ENCODE measurements at regions not wholly inside any gene's neighbourhood (a gene's known extent, or its start where the extent isn't known, plus 50 kb on each side); places are given as distances from the start of the nearest gene placed in this dataset.

- TF ChIP-seq POLR2AphosphoS5 (IDR thresholded peaks at IDR 0.05; ENCODE audit: low read depth, low read length) (no peak), TAF1 (IDR thresholded peaks at IDR 0.05; ENCODE audit: borderline replicate concordance, insufficient read depth, low read length) (no peak), SIN3A (IDR thresholded peaks at IDR 0.05; ENCODE audit: borderline replicate concordance, insufficient read depth, low read length) (no peak), REST (IDR thresholded peaks at IDR 0.05; ENCODE audit: insufficient read depth in 1 of 2, low read depth in 2 of 2, low read length in 2 of 2) (no peak), FOXP2 (optimal IDR thresholded peaks at IDR 0.05; ENCODE audit: borderline replicate concordance, extremely low read depth, extremely low read length, insufficient read depth) (no peak)
Observed at GRCh38 chr14:65238456-65238855, 136.1 kb upstream of the MAX start.

- TF ChIP-seq SIN3A (IDR thresholded peaks at IDR 0.05; ENCODE audit: borderline replicate concordance, insufficient read depth, low read length): no peak
- no peak for TF ChIP-seq FOXP2 (optimal IDR thresholded peaks at IDR 0.05; ENCODE audit: borderline replicate concordance, extremely low read depth, extremely low read length, insufficient read depth)
- TF ChIP-seq TAF1 (IDR thresholded peaks at IDR 0.05; ENCODE audit: borderline replicate concordance, insufficient read depth, low read length): no peak
- TF ChIP-seq POLR2AphosphoS5 (IDR thresholded peaks at IDR 0.05; ENCODE audit: low read depth, low read length): no peak
Observed at GRCh38 chr14:65239143-65239937, 137.0 kb upstream of the MAX start.

- TF ChIP-seq SIN3A (IDR thresholded peaks at IDR 0.05; ENCODE audit: borderline replicate concordance, insufficient read depth, low read length) (no peak), TAF1 (IDR thresholded peaks at IDR 0.05; ENCODE audit: borderline replicate concordance, insufficient read depth, low read length) (no peak), REST (IDR thresholded peaks at IDR 0.05; ENCODE audit: insufficient read depth in 1 of 2, low read depth in 2 of 2, low read length in 2 of 2) (no peak), FOXP2 (optimal IDR thresholded peaks at IDR 0.05; ENCODE audit: borderline replicate concordance, extremely low read depth, extremely low read length, insufficient read depth) (no peak)
Observed at GRCh38 chr14:65239938-65240296, 137.6 kb upstream of the MAX start.

- TF ChIP-seq FOXP2 (optimal IDR thresholded peaks at IDR 0.05; ENCODE audit: borderline replicate concordance, extremely low read depth, extremely low read length, insufficient read depth): no peak
- TF ChIP-seq POLR2AphosphoS5 (IDR thresholded peaks at IDR 0.05; ENCODE audit: low read depth, low read length): no peak
- TF ChIP-seq SIN3A (IDR thresholded peaks at IDR 0.05; ENCODE audit: borderline replicate concordance, insufficient read depth, low read length): no peak
- TF ChIP-seq REST (IDR thresholded peaks at IDR 0.05; ENCODE audit: insufficient read depth in 1 of 2, low read depth in 2 of 2, low read length in 2 of 2): no peak
- no peak for TF ChIP-seq TAF1 (IDR thresholded peaks at IDR 0.05; ENCODE audit: borderline replicate concordance, insufficient read depth, low read length)
Observed at GRCh38 chr14:65241125-65241752, 138.9 kb upstream of the MAX start.

- no peak for TF ChIP-seq REST (IDR thresholded peaks at IDR 0.05; ENCODE audit: insufficient read depth in 1 of 2, low read depth in 2 of 2, low read length in 2 of 2)
- no peak for TF ChIP-seq POLR2AphosphoS5 (IDR thresholded peaks at IDR 0.05; ENCODE audit: low read depth, low read length)
- no peak for TF ChIP-seq TAF1 (IDR thresholded peaks at IDR 0.05; ENCODE audit: borderline replicate concordance, insufficient read depth, low read length)
- no peak for TF ChIP-seq FOXP2 (optimal IDR thresholded peaks at IDR 0.05; ENCODE audit: borderline replicate concordance, extremely low read depth, extremely low read length, insufficient read depth)
- TF ChIP-seq SIN3A (IDR thresholded peaks at IDR 0.05; ENCODE audit: borderline replicate concordance, insufficient read depth, low read length): no peak
Observed at GRCh38 chr14:65242732-65243134, 140.4 kb upstream of the MAX start.
